ENCODE measurements at regions not wholly inside any gene's neighbourhood (a gene's known extent, or its start where the extent isn't known, plus 50 kb on each side); places are given as distances from the start of the nearest gene placed in this dataset.
"Not testable (repeated sequence)": the region's sequence is repeated elsewhere in the genome, so short reads cannot be mapped to it uniquely, and the experiment has no call there.

- intact Hi-C loops (cut with DNase I), result no loop called here
- Histone ChIP-seq H3K4me3 (no peak overlapping the region), H3K27me3 (no peaks in the 10 kb centered on the region), H3K36me3 (no peaks in the 10 kb centered on the region), H3K27ac (no peak overlapping the region), H3K4me1 (no peaks in the 10 kb centered on the region), H3K9me3 (no peaks in the 10 kb centered on the region)
- no peak for DNase-seq
- TF ChIP-seq CTCF (IDR thresholded peaks at IDR 0.05), result no peak
- no peak for TF ChIP-seq POLR2A (IDR thresholded peaks at IDR 0.05)
- no peak for TF ChIP-seq EP300 (IDR thresholded peaks at IDR 0.05)
- TF ChIP-seq POLR2AphosphoS5 (IDR thresholded peaks at IDR 0.05), result no peak
- 70 to 78% methylated on average over 16 of the region's 16 CpGs for WGBS, 2 donors
Measured at GRCh38 chr4:132809298-132810032, 339.6 kb upstream of the PCDH10 start.

GRCh38 chr4:132813061-132813460 lies 336.0 kb upstream of the PCDH10 start:
- DNase-seq; H3K36me3 ChIP-seq; intact Hi-C loops (cut with DNase I); H3K4me1 ChIP-seq; H3K27me3 ChIP-seq; H3K4me3 ChIP-seq; H3K9me3 ChIP-seq; H3K27ac ChIP-seq: not testable (repeated sequence)
- WGBS, 2 donors, result 72 to 76% methylated on average over 2 of the region's 2 CpGs

- WGBS, 2 donors, result 75 to 84% methylated on average over 15 of the region's 15 CpGs
- intact Hi-C loops (cut with DNase I), result no loop called here
- DNase-seq, result no peak
Measured at GRCh38 chr4:132818091-132818490, 331.0 kb upstream of the PCDH10 start.

GRCh38 chr4:132823419-132823818 lies 325.7 kb upstream of the PCDH10 start:
- no peak for DNase-seq
- Histone ChIP-seq H3K27me3 (no peaks in the 10 kb centered on the region), H3K27ac (no peak overlapping the region), H3K36me3 (no peaks in the 10 kb centered on the region), H3K4me3 (no peak overlapping the region), H3K4me1 (no peaks in the 10 kb centered on the region), H3K9me3 (no peaks in the 10 kb centered on the region)
- intact Hi-C loops (cut with DNase I), result no loop called here
- no peak for TF ChIP-seq EP300 (IDR thresholded peaks at IDR 0.05)
- no peak for TF ChIP-seq CTCF (IDR thresholded peaks at IDR 0.05)
- no peak for TF ChIP-seq POLR2A (IDR thresholded peaks at IDR 0.05)
- WGBS, 2 donors, result 64 to 74% methylated on average over 1 of the region's 1 CpG

More at GRCh38 chr4:132818091-132818490, 331.0 kb upstream of the PCDH10 start:
- TF ChIP-seq POLR2A (IDR thresholded peaks at IDR 0.05) (no peak), EP300 (IDR thresholded peaks at IDR 0.05) (no peak), CTCF (IDR thresholded peaks at IDR 0.05) (no peak), POLR2AphosphoS5 (IDR thresholded peaks at IDR 0.05) (no peak)
- Histone ChIP-seq H3K4me1 (no peaks in the 10 kb centered on the region), H3K27me3 (no peaks in the 10 kb centered on the region), H3K27ac (no peak overlapping the region), H3K4me3 (no peak overlapping the region), H3K36me3 (no peaks in the 10 kb centered on the region), H3K9me3 (no peaks in the 10 kb centered on the region)

- no peak overlapping the region for H3K27ac ChIP-seq
- 79 to 90% methylated on average over 8 of the region's 8 CpGs for WGBS, 2 donors
- H3K4me1 ChIP-seq, result no peaks in the 10 kb centered on the region
- H3K27me3 ChIP-seq, result no peaks in the 10 kb centered on the region
- TF ChIP-seq EP300 (IDR thresholded peaks at IDR 0.05), result no peak
- no peak for TF ChIP-seq POLR2A (IDR thresholded peaks at IDR 0.05)
- no peak for TF ChIP-seq POLR2AphosphoS5 (IDR thresholded peaks at IDR 0.05)
- no peak for TF ChIP-seq CTCF (IDR thresholded peaks at IDR 0.05)
- no peak overlapping the region for H3K4me3 ChIP-seq
- no peaks in the 10 kb centered on the region for H3K36me3 ChIP-seq
- H3K9me3 ChIP-seq, result no peaks in the 10 kb centered on the region
- intact Hi-C loops (cut with DNase I), result no loop called here
- no peak for DNase-seq
Measured at GRCh38 chr4:132824761-132825160, 324.3 kb upstream of the PCDH10 start.

Data from sigmoid colon (tissue), 6 donors.